Heart left ventricle (tissue), 13 donors: ENCODE measurements at regions not wholly inside any gene's neighbourhood (a gene's known extent, or its start where the extent isn't known, plus 50 kb on each side); places are given as distances from the start of the nearest gene placed in this dataset.

Experiments used
- POLR2A ChIP-seq, 2 donors: fragments of 450-650 bp; IDR thresholded peaks; one replicate each; pipeline ENCODE4 v1.6.1; 2017; ENCODE audit warnings: antibody characterized with exemption in 2 of 2, mild to moderate bottlenecking in 2 of 2, moderate library complexity in 2 of 2
- TF ChIP-seq, protein P1 (sequence below), 12 donors: fragments of 200-600 bp; sonication (generic) in 4 of 12; IDR thresholded peaks; one replicate each; pipeline versions ENCODE4 v1.5.0 to v1.8.0; 2018 to 2022; ENCODE audit warnings: antibody characterized with exemption in 12 of 12, mild to moderate bottlenecking in 5 of 12
- donor health status: ischemic (EF 13 %, LVEDD 7.1; RV severe dilation, severe dysfunction).
- donor health status: DM: no; HTN: yes; CAD: no.
- donor health status: DM: no; HTN: no; CAD: no.
- donor health status: ischemic (EF 25% LVEDD 6.9; RV normal size, moderate dysfunction).
- donor health status: ischemic (EF 25% LVEDD 5.7; RV mildly dilated, moderate dysfunction).
- donor health status: ischemic (EF 35%, LVEDD 5.7; RV mildly dilated, moderate dysfunction).
- donor health status: nonischemic (EF 11% LVEDD 7.7; RV severe dilation, severe dysfunction).
- donor health status: DM: yes; HTN: yes; CAD: no.
- donor health status: PGD.
- donor health status: ischemic (EF 29% LVEDD 5.4; RV normal size, mild dysfunction).
- donor health status: nonischemic (EF 23%, LVEDD 6.1; RV moderate dilation, normal function).

GRCh38 chr20:53888510-53888909 lies 181.9 kb downstream of the BCAS1 start:
- TF ChIP-seq, protein P1, sequence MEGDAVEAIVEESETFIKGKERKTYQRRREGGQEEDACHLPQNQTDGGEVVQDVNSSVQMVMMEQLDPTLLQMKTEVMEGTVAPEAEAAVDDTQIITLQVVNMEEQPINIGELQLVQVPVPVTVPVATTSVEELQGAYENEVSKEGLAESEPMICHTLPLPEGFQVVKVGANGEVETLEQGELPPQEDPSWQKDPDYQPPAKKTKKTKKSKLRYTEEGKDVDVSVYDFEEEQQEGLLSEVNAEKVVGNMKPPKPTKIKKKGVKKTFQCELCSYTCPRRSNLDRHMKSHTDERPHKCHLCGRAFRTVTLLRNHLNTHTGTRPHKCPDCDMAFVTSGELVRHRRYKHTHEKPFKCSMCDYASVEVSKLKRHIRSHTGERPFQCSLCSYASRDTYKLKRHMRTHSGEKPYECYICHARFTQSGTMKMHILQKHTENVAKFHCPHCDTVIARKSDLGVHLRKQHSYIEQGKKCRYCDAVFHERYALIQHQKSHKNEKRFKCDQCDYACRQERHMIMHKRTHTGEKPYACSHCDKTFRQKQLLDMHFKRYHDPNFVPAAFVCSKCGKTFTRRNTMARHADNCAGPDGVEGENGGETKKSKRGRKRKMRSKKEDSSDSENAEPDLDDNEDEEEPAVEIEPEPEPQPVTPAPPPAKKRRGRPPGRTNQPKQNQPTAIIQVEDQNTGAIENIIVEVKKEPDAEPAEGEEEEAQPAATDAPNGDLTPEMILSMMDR (IDR thresholded peaks at IDR 0.05) = no peak
- no peak for TF ChIP-seq POLR2A (IDR thresholded peaks at IDR 0.05)
